ENCODE measurements at regions not wholly inside any gene's neighbourhood (a gene's known extent, or its start where the extent isn't known, plus 50 kb on each side); places are given as distances from the start of the nearest gene placed in this dataset.

DNA sequence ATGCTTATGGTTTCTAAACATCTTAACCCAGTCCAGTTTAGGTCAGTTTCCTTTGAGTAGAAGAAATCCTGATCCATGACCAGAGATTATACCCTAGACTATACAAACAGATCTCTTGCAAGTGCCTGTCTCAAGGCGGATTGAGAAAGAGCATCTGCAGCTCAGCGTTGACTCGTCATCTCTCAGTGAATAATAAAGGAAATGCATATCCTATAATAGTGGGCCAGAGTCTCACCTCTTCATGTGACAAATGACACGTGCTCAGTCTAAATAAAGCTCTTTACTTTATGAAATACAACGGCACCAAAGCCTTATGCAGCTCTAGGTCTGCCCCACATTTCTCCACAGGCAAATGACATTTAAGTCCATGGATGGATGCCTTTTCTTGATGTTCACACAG lies 179.4 kb upstream of the NR3C1 start:
- TF ChIP-seq CTCF (IDR thresholded peaks at IDR 0.05 in 2 of 3, conservative IDR thresholded peaks at IDR 0.05 in 1 of 3; ENCODE audit: insufficient read depth in 2 of 3, low read depth in 1 of 3, low read length in 3 of 3) (no peak), ZNF785 (CRISPR knock-in tag; IDR thresholded peaks at IDR 0.05) (no peak), PATZ1 (CRISPR knock-in tag; IDR thresholded peaks at IDR 0.05; ENCODE audit: borderline replicate concordance) (no peak), TAF7 (tag; IDR thresholded peaks at IDR 0.05) (no peak)

All from K562 (cell line).